Thyroid gland (tissue), 4 donors: ENCODE measurements at regions not wholly inside any gene's neighbourhood (a gene's known extent, or its start where the extent isn't known, plus 50 kb on each side); places are given as distances from the start of the nearest gene placed in this dataset.

ENCODE experiments used
- POLR2A ChIP-seq, 2 donors: fragments of 450-650 bp; IDR thresholded peaks; one replicate each; pipeline ENCODE4 v1.6.1; 2017; ENCODE audit warnings: antibody characterized with exemption in 2 of 2, mild to moderate bottlenecking in 2 of 2, moderate library complexity in 1 of 2
- TF ChIP-seq, protein P1 (sequence below), 6 experiments: fragments of 200-600 bp in 3 of 6; fragments of 450-650 bp in 3 of 6; sonication (generic) in 3 of 6; IDR thresholded peaks; one replicate each; pipeline ENCODE4 v1.5.1; 2016 to 2019; ENCODE audit warnings: antibody characterized with exemption in 6 of 6, mild to moderate bottlenecking in 2 of 6, inconsistent platforms in 1 of 6, moderate library complexity in 1 of 6

DNA sequence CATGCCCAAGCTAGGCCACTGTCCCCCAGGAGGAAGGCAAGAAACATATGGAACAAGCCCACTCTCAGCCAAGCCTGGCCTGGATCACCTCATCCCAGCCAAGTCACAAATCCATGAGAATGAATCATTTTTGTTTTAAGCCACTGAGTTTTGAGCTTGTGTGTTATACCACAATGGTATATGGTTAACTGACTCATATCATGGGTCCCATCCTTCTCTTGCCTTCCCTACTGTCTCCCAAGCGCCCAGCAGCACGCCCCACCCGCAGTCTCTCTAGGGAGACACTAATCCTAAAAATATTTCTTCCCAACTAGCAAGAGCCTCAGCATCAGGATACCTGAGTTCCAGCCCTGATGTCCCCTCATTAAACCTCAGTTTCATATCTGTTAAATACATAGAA, 248.1 kb downstream of the CDK5RAP2 start:
- TF ChIP-seq, protein P1, sequence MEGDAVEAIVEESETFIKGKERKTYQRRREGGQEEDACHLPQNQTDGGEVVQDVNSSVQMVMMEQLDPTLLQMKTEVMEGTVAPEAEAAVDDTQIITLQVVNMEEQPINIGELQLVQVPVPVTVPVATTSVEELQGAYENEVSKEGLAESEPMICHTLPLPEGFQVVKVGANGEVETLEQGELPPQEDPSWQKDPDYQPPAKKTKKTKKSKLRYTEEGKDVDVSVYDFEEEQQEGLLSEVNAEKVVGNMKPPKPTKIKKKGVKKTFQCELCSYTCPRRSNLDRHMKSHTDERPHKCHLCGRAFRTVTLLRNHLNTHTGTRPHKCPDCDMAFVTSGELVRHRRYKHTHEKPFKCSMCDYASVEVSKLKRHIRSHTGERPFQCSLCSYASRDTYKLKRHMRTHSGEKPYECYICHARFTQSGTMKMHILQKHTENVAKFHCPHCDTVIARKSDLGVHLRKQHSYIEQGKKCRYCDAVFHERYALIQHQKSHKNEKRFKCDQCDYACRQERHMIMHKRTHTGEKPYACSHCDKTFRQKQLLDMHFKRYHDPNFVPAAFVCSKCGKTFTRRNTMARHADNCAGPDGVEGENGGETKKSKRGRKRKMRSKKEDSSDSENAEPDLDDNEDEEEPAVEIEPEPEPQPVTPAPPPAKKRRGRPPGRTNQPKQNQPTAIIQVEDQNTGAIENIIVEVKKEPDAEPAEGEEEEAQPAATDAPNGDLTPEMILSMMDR (IDR thresholded peaks at IDR 0.05) = no peak
- TF ChIP-seq POLR2A (IDR thresholded peaks at IDR 0.05) = no peak
